IMR-90 (cell line): ENCODE measurements at regions not wholly inside any gene's neighbourhood (a gene's known extent, or its start where the extent isn't known, plus 50 kb on each side); places are given as distances from the start of the nearest gene placed in this dataset.

ENCODE experiments used
- POLR2A ChIP-seq: IDR thresholded peaks from 2 replicates; pipeline ENCODE4 v1.6.1; 2012; ENCODE audit warnings: mild to moderate bottlenecking, low read depth, low read length
- RAD21 ChIP-seq: IDR thresholded peaks from 2 replicates; pipeline ENCODE4 v1.6.1; 2012; ENCODE audit warnings: low read length, improper control_type of control experiment

DNA sequence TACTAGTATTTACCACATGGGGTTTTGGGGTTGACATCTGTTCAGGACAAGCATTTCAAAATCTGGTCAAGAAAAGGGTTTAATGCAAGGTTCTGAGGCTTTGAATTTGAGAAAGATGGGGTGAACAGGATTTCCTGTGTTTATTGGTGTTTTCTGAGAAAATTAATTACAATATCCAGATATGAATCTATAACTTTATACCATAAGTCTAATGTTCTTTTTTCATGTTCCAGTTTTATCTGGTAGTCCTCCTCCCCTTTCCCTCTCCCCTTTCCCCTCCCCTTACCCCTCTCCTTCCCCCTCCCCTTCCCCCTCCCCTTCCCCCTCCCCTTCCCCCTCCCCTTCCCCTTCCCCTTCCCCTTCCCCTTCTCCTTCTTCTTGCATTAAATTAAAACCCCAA is 1518.2 kb upstream of the TMEFF2 start:
- TF ChIP-seq RAD21 (no peak), POLR2A (no peak)
